H1 (cell line): ENCODE measurements at regions not wholly inside any gene's neighbourhood (a gene's known extent, or its start where the extent isn't known, plus 50 kb on each side); places are given as distances from the start of the nearest gene placed in this dataset.

ENCODE experiments used
- CTCF ChIA-PET: fragments of 300-600 bp; sonication (Branson Sonifier 250); formaldehyde crosslinking; loops from one replicate; lab custom pipeline; 2021; ENCODE audit not compliant: partially characterized antibody; lab: Charles Lee
- POLR2A ChIA-PET: fragments of 300-600 bp; sonication (Branson Sonifier 250); formaldehyde crosslinking; loops from one replicate; lab custom pipeline; 2021; ENCODE audit warnings: inconsistent platforms; ENCODE audit not compliant: partially characterized antibody; lab: Charles Lee
- DNase-seq, 2 experiments: peaks; one replicate each; pipeline versions ENCODE4 v3.0.0 to v3.0.0-alpha.2; 2010 to 2022; ENCODE audit warnings: low spot score in 2 of 2, low read depth in 1 of 2, mixed read lengths in 1 of 2
- FAIRE-seq: peaks from 2 replicates; lab custom pipeline; 2011; peaks lifted over from hg19 to GRCh38; lab: Jason Lieb, UNC
- H2AFZ ChIP-seq: 2 replicates; pipeline ENCODE4 v1.8.1; 2012; ENCODE audit warnings: low read length, inconsistent platforms
- H2AK5ac ChIP-seq: 2 replicates; pipeline ENCODE4 v1.6.1; 2013; ENCODE audit warnings: low read depth, low read length
- H2BK120ac ChIP-seq: replicated peaks from 2 replicates; pipeline ENCODE3; 2013; ENCODE audit warnings: low read depth, low read length, inconsistent platforms
- H2BK12ac ChIP-seq: 2 replicates; pipeline ENCODE4 v1.6.1; 2013; ENCODE audit warnings: low read depth, low read length
- H2BK15ac ChIP-seq: 2 replicates; pipeline ENCODE4 v1.6.1; 2013; ENCODE audit warnings: low read length
- H2BK20ac ChIP-seq: 2 replicates; pipeline ENCODE4 v1.6.1; 2013; ENCODE audit warnings: low read length
- H2BK5ac ChIP-seq: 2 replicates; pipeline ENCODE4 v1.6.1; 2013; ENCODE audit warnings: low read depth, low read length
- H3K14ac ChIP-seq: 2 replicates; pipeline ENCODE4 v1.6.1; 2013; ENCODE audit warnings: inconsistent platforms; ENCODE audit not compliant: insufficient read length
- H3K18ac ChIP-seq: 2 replicates; pipeline ENCODE4 v1.6.1; 2013; ENCODE audit warnings: low read length; ENCODE audit errors: extremely low read depth
- H3K23ac ChIP-seq: 2 replicates; pipeline ENCODE4 v1.6.1; 2013; ENCODE audit warnings: inconsistent platforms; ENCODE audit not compliant: insufficient read length
- H3K23me2 ChIP-seq: 2 replicates; pipeline ENCODE4 v1.6.1; 2013; ENCODE audit warnings: low read depth, low read length
- H3K27ac ChIP-seq: 2 replicates; pipeline ENCODE4 v1.6.1; 2011; ENCODE audit warnings: low read depth, low read length, inconsistent platforms
- H3K27me3 ChIP-seq, 4 experiments: replicated peaks in 1 of 4; 1 replicate in 1 of 4; 2 replicates in 3 of 4; pipeline versions ENCODE4 v1.6.1 to v1.8.1; 2011 to 2013; ENCODE audit warnings: low read length in 3 of 4, mild to moderate bottlenecking in 3 of 4, inconsistent platforms in 2 of 4, mixed read lengths in 2 of 4, moderate library complexity in 1 of 4; ENCODE audit not compliant: control insufficient read depth in 3 of 4, insufficient read depth in 3 of 4; ENCODE audit errors: extremely low read depth in 1 of 4
- H3K36me3 ChIP-seq, 4 experiments: 2 replicates each; pipeline versions ENCODE4 v1.6.1 to v1.8.1; 2011 to 2013; ENCODE audit warnings: mild to moderate bottlenecking in 4 of 4, low read length in 3 of 4, moderate library complexity in 2 of 4, control low read depth in 1 of 4, inconsistent platforms in 1 of 4; ENCODE audit not compliant: insufficient read depth in 4 of 4, control insufficient read depth in 2 of 4
- H3K4ac ChIP-seq: replicated peaks from 2 replicates; pipeline ENCODE3; 2013; ENCODE audit warnings: low read length, low read depth, mixed read lengths, inconsistent platforms; ENCODE audit not compliant: insufficient read length
- H3K4me1 ChIP-seq, 4 experiments: replicated peaks in 1 of 4; 1 replicate in 1 of 4; 2 replicates in 3 of 4; pipeline versions ENCODE4 v1.6.1 to v1.8.1; 2011 to 2013; ENCODE audit warnings: low read length in 3 of 4, inconsistent platforms in 2 of 4, mixed read lengths in 1 of 4; ENCODE audit not compliant: insufficient read depth in 4 of 4, control insufficient read depth in 3 of 4
- H3K4me2 ChIP-seq, 2 experiments: 2 replicates each; pipeline versions ENCODE4 v1.6.1 to v1.8.1; 2011 to 2013; ENCODE audit warnings: low read depth in 2 of 2, low read length in 2 of 2, control low read depth in 1 of 2, inconsistent platforms in 1 of 2, mild to moderate bottlenecking in 1 of 2; ENCODE audit not compliant: insufficient read depth in 1 of 2
- H3K4me3 ChIP-seq, 4 experiments: fragments of 200-600, 300-600 bp in 1 of 4; sonication (generic), shearing (Covaris generic), sonication (Bioruptor Twin) in 1 of 4; 2 replicates each; pipeline versions ENCODE4 v1.5.1 to v1.8.1; 2011 to 2016; ENCODE audit warnings: low read length in 4 of 4, low read depth in 3 of 4, control low read depth in 2 of 4, inconsistent platforms in 2 of 4, mild to moderate bottlenecking in 2 of 4, mixed read lengths in 1 of 4, moderate library complexity in 1 of 4; ENCODE audit not compliant: insufficient read depth in 2 of 4; ENCODE audit errors: extremely low read depth in 1 of 4
- H3K56ac ChIP-seq: replicated peaks from 2 replicates; pipeline ENCODE3; 2013; ENCODE audit warnings: low read depth, mild to moderate bottlenecking, mixed read lengths, low read length, inconsistent platforms; ENCODE audit not compliant: insufficient read length
- H3K79me1 ChIP-seq: 2 replicates; pipeline ENCODE4 v1.6.1; 2013; ENCODE audit warnings: low read depth, low read length, control low read depth
- H3K79me2 ChIP-seq, 2 experiments: 2 replicates each; pipeline versions ENCODE4 v1.6.1 to v1.8.1; 2012 to 2013; ENCODE audit warnings: low read length in 2 of 2, mild to moderate bottlenecking in 2 of 2, inconsistent platforms in 1 of 2; ENCODE audit not compliant: insufficient read depth in 2 of 2, control insufficient read depth in 1 of 2
- H3K9ac ChIP-seq, 4 experiments: replicated peaks in 1 of 4; 1 replicate in 1 of 4; 2 replicates in 3 of 4; pipeline versions ENCODE4 v1.6.1 to v1.8.1; 2011 to 2013; ENCODE audit warnings: low read depth in 3 of 4, low read length in 3 of 4, control low read depth in 2 of 4, mild to moderate bottlenecking in 2 of 4, moderate library complexity in 2 of 4, inconsistent platforms in 1 of 4; ENCODE audit errors: extremely low read depth in 1 of 4
- H3K9me3 ChIP-seq, 2 experiments: 2 replicates each; pipeline versions ENCODE4 v1.6.1 to v1.8.1; 2012 to 2013; ENCODE audit warnings: mild to moderate bottlenecking in 2 of 2, moderate library complexity in 2 of 2, control low read depth in 1 of 2, inconsistent platforms in 1 of 2, low read depth in 1 of 2, low read length in 1 of 2, mixed read lengths in 1 of 2; ENCODE audit not compliant: insufficient read depth in 2 of 2
- H4K20me1 ChIP-seq, 2 experiments: replicated peaks in 1 of 2; 2 replicates each; pipeline versions ENCODE3 to v1.8.1; 2011 to 2013; ENCODE audit warnings: inconsistent platforms in 2 of 2, low read length in 2 of 2, mild to moderate bottlenecking in 1 of 2; ENCODE audit not compliant: insufficient read depth in 2 of 2, control insufficient read depth in 1 of 2
- H4K5ac ChIP-seq: 2 replicates; pipeline ENCODE4 v1.6.1; 2013; ENCODE audit warnings: low read length, low read depth, mixed read lengths, inconsistent platforms; ENCODE audit not compliant: insufficient read length
- H4K8ac ChIP-seq: 2 replicates; pipeline ENCODE4 v1.8.0; 2013; ENCODE audit warnings: mild to moderate bottlenecking, moderate library complexity, low read length, inconsistent platforms; ENCODE audit not compliant: insufficient read depth; ENCODE audit errors: extremely low read depth
- H4K91ac ChIP-seq: replicated peaks from 2 replicates; pipeline ENCODE3; 2013; ENCODE audit warnings: low read length, mixed read lengths, inconsistent platforms; ENCODE audit not compliant: insufficient read length
- ATF3 ChIP-seq: IDR thresholded peaks from 2 replicates; pipeline ENCODE4 v1.6.1; 2011; ENCODE audit warnings: low read depth, mild to moderate bottlenecking, low read length; ENCODE audit not compliant: insufficient read depth
- GTF2F1 ChIP-seq: IDR thresholded peaks from 2 replicates; pipeline ENCODE4 v1.6.1; 2012; ENCODE audit warnings: low read depth, low read length, improper control_type of control experiment, borderline replicate concordance
- HDAC2 ChIP-seq, 2 experiments: fragments of 300-600 bp in 1 of 2; sonication (generic) in 1 of 2; IDR thresholded peaks; 2 replicates each; pipeline ENCODE4 v1.6.1; 2011 to 2012; ENCODE audit warnings: low read depth in 2 of 2, low read length in 2 of 2, mild to moderate bottlenecking in 2 of 2, moderate library complexity in 2 of 2, borderline replicate concordance in 1 of 2, inconsistent platforms in 1 of 2
- KDM4A ChIP-seq: IDR thresholded peaks from one replicate; pipeline ENCODE4 v1.7.1; 2012; ENCODE audit warnings: low read depth, mild to moderate bottlenecking, moderate library complexity, low read length, inconsistent platforms; ENCODE audit not compliant: severe bottlenecking
- NRF1 ChIP-seq: IDR thresholded peaks from 2 replicates; pipeline ENCODE4 v1.6.1; 2011; ENCODE audit warnings: mild to moderate bottlenecking, low read depth, low read length, improper control_type of control experiment
- POLR2AphosphoS5 ChIP-seq: IDR thresholded peaks from 2 replicates; pipeline ENCODE4 v1.6.1; 2011; ENCODE audit warnings: low read depth, low read length
- POU5F1 ChIP-seq: IDR thresholded peaks from 2 replicates; pipeline ENCODE4 v1.6.1; 2011; ENCODE audit warnings: low read depth, mild to moderate bottlenecking, low read length, moderate library complexity
- RFX5 ChIP-seq: IDR thresholded peaks from 2 replicates; pipeline ENCODE4 v1.6.1; 2011; ENCODE audit warnings: low read depth, low read length, improper control_type of control experiment, borderline replicate concordance
- RNF2 ChIP-seq: fragments of 200-900, 300-1000 bp; sonication (generic); IDR thresholded peaks from 2 replicates; pipeline ENCODE4 v1.7.1; 2016; ENCODE audit warnings: borderline replicate concordance, low read depth, mild to moderate bottlenecking, antibody characterized with exemption, low read length; ENCODE audit not compliant: poor library complexity, severe bottlenecking; ENCODE audit errors: missing control alignments
- SP2 ChIP-seq: IDR thresholded peaks from 2 replicates; pipeline ENCODE4 v1.6.1; 2012; ENCODE audit warnings: mild to moderate bottlenecking, low read length, inconsistent platforms
- TAF7 ChIP-seq: optimal IDR thresholded peaks from 2 replicates; pipeline ENCODE3; 2011; ENCODE audit warnings: low read depth, mild to moderate bottlenecking, inconsistent platforms, low read length, moderate library complexity, borderline replicate concordance
- TCF12 ChIP-seq: IDR thresholded peaks from 2 replicates; pipeline ENCODE4 v1.6.1; 2011; ENCODE audit warnings: low read depth, mild to moderate bottlenecking, low read length
- WGBS, 2 experiments: shearing (Covaris generic) in 1 of 2; methylation state at CpG; one replicate each; pipeline versions ENCODE4 v1.1.6 to v1.1.7; 2013 to 2015; ENCODE audit warnings: low lambda C conversion rate in 2 of 2, mixed read lengths in 2 of 2, inconsistent platforms in 1 of 2, low coverage in 1 of 2, missing lambda C conversion rate in 1 of 2; ENCODE audit not compliant: insufficient replicate concordance in 2 of 2, insufficient coverage in 1 of 2, insufficient read length in 1 of 2; ENCODE audit errors: extremely low coverage in 1 of 2, missing lambda C conversion rate in 1 of 2; 5-methylcytosine and 5-hydroxymethylcytosine counted together
- TF ChIP-seq, protein P1 (sequence below): IDR thresholded peaks from 2 replicates; pipeline ENCODE4 v1.6.1; 2012; ENCODE audit warnings: inconsistent platforms

DNA sequence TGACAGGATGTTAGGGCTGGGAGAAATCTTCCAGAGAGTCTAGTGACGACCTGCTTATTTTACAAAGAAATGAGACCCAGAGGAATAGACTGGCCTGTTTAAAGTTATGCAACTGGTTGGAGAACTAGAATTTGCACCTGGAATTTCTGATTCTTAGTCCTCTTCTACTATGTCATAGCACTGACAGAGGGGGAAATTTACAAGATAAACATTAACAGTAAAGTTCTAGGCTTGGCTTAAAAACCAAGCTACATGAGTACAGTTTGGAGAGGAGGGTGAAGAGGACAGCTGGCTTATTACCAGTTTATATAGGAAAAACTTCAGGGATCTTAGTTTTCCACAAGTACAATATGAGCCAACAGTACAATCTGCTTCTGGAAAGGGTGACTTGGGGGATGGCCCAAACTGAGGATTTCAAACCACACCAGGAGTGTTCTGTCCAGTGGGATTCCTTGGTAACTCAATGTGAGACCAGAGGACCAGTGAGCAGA lies 269.6 kb downstream of the CD109 start:
- H3K56ac ChIP-seq = no peak overlapping the region

More for the DNA sequence above, 269.6 kb downstream of the CD109 start:
- H2BK15ac ChIP-seq = no peak overlapping the region
- no peaks in the 10 kb centered on the region; a peak in 1 of 4 replicates for H3K9me3 ChIP-seq
- no peak overlapping the region for H4K5ac ChIP-seq
- TF ChIP-seq POLR2AphosphoS5 (no peak), POU5F1 (no peak), GTF2F1 (no peak), RFX5 (no peak), TAF7 (no peak), HDAC2 (IDR thresholded peaks at IDR 0.05; ENCODE audit: borderline replicate concordance in 1 of 2, low read depth in 2 of 2, low read length in 2 of 2) (no peak), SP2 (no peak), NRF1 (no peak), ATF3 (no peak), RNF2 (no peak), KDM4A (no peak), TCF12 (no peak)
- TF ChIP-seq, protein P1, sequence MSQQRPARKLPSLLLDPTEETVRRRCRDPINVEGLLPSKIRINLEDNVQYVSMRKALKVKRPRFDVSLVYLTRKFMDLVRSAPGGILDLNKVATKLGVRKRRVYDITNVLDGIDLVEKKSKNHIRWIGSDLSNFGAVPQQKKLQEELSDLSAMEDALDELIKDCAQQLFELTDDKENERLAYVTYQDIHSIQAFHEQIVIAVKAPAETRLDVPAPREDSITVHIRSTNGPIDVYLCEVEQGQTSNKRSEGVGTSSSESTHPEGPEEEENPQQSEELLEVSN = no peak
- no peaks in the 10 kb centered on the region for H3K79me1 ChIP-seq
- no peaks in the 10 kb centered on the region for H3K23me2 ChIP-seq
- H3K36me3 ChIP-seq = no peaks in the 10 kb centered on the region
- H3K23ac ChIP-seq = no peak overlapping the region
- H4K20me1 ChIP-seq = no peaks in the 10 kb centered on the region
- ChIA-PET POLR2A (no interaction called here), CTCF (interaction anchor here (0.6 to 1.7 kb wide), 5 partner anchors 19 to 233 kb away, joined by 3 to 5 read pairs (median 3); no protein-coding TSS in a partner anchor)
- 86% methylated on average over 1 of the region's 1 CpG; no CpG with 5 or more reads in 1 of the 2 experiments for WGBS, 2 experiments
- no peak overlapping the region for H3K4ac ChIP-seq
- H3K9ac ChIP-seq = no peak overlapping the region
- no peak overlapping the region for H3K4me2 ChIP-seq
- H3K4me3 ChIP-seq = no peak overlapping the region
- H2AK5ac ChIP-seq = no peak overlapping the region
- H3K18ac ChIP-seq = no peak overlapping the region
- H3K14ac ChIP-seq = no peak overlapping the region
- no peak for DNase-seq
- H2BK5ac ChIP-seq = no peak overlapping the region
- H3K4me1 ChIP-seq = no peaks in the 10 kb centered on the region
- H2BK20ac ChIP-seq = no peak overlapping the region
- FAIRE-seq = no peak
- H2BK12ac ChIP-seq = no peak overlapping the region
- H3K79me2 ChIP-seq = no peaks in the 10 kb centered on the region
- no peak overlapping the region for H4K8ac ChIP-seq
- H2BK120ac ChIP-seq = no peak overlapping the region
- no peak overlapping the region for H2AFZ ChIP-seq
- no peaks in the 10 kb centered on the region for H3K27me3 ChIP-seq
- H3K27ac ChIP-seq = no peak overlapping the region
- no peak overlapping the region for H4K91ac ChIP-seq
